ENCODE measurements at regions not wholly inside any gene's neighbourhood (a gene's known extent, or its start where the extent isn't known, plus 50 kb on each side); places are given as distances from the start of the nearest gene placed in this dataset.

DNA sequence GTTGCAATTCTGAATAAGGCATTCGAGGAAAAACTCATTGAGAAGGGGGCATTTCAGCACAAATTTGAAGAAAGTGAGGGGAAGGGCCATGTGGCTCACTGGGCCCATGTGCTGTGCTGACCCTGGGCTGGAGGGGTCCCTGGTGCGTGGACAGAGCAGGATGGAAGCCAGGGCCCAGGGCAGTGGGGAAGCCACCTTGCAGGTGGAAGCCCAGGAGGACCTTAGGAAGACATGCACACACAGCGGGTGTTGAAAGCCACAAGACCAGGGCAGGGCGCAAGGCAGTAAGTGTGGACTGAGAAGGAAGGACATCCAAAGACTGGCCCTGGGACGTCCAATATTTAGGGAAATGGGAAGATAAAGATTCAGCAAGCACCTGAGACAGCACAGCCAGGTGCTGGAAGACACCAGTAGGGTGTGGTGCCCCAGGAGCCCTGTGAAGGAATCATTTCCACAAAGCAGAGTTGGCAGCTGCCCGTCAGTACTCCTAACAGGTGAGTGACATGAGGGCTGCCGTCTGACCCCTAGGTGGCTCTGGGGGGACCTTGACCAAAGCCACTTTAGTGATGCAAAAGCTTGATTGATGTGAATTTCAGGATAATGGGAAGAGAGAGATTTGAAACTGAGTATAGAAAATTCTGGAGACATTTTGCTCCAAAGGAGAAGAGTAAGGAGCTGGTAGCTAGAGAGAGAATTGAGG, 254.4 kb upstream of the EXOC2 start:
- TF ChIP-seq, protein P1, sequence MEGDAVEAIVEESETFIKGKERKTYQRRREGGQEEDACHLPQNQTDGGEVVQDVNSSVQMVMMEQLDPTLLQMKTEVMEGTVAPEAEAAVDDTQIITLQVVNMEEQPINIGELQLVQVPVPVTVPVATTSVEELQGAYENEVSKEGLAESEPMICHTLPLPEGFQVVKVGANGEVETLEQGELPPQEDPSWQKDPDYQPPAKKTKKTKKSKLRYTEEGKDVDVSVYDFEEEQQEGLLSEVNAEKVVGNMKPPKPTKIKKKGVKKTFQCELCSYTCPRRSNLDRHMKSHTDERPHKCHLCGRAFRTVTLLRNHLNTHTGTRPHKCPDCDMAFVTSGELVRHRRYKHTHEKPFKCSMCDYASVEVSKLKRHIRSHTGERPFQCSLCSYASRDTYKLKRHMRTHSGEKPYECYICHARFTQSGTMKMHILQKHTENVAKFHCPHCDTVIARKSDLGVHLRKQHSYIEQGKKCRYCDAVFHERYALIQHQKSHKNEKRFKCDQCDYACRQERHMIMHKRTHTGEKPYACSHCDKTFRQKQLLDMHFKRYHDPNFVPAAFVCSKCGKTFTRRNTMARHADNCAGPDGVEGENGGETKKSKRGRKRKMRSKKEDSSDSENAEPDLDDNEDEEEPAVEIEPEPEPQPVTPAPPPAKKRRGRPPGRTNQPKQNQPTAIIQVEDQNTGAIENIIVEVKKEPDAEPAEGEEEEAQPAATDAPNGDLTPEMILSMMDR (IDR thresholded peaks at IDR 0.05): no peak
- no peak for TF ChIP-seq ZBTB21 (CRISPR knock-in tag; IDR thresholded peaks at IDR 0.05; ENCODE audit: borderline replicate concordance)
- no peak for TF ChIP-seq CREM (CRISPR knock-in tag; IDR thresholded peaks at IDR 0.05)
- TF ChIP-seq NR2C2 (CRISPR knock-in tag; IDR thresholded peaks at IDR 0.05): no peak
- TF ChIP-seq, protein P2, sequence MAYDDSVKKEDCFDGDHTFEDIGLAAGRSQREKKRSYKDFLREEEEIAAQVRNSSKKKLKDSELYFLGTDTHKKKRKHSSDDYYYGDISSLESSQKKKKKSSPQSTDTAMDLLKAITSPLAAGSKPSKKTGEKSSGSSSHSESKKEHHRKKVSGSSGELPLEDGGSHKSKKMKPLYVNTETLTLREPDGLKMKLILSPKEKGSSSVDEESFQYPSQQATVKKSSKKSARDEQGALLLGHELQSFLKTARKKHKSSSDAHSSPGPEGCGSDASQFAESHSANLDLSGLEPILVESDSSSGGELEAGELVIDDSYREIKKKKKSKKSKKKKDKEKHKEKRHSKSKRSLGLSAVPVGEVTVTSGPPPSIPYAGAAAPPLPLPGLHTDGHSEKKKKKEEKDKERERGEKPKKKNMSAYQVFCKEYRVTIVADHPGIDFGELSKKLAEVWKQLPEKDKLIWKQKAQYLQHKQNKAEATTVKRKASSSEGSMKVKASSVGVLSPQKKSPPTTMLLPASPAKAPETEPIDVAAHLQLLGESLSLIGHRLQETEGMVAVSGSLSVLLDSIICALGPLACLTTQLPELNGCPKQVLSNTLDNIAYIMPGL (CRISPR knock-in tag; IDR thresholded peaks at IDR 0.05): no peak
- no peak for TF ChIP-seq ELF4 (CRISPR knock-in tag; IDR thresholded peaks at IDR 0.05; ENCODE audit: low read depth)
- TF ChIP-seq NFYB (CRISPR knock-in tag; conservative IDR thresholded peaks at IDR 0.05; ENCODE audit: low read depth): no peak
- TF ChIP-seq, protein P3, sequence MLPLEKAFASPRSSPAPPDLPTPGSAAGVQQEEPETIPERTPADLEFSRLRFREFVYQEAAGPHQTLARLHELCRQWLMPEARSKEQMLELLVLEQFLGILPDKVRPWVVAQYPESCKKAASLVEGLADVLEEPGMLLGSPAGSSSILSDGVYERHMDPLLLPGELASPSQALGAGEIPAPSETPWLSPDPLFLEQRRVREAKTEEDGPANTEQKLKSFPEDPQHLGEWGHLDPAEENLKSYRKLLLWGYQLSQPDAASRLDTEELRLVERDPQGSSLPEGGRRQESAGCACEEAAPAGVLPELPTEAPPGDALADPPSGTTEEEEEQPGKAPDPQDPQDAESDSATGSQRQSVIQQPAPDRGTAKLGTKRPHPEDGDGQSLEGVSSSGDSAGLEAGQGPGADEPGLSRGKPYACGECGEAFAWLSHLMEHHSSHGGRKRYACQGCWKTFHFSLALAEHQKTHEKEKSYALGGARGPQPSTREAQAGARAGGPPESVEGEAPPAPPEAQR (CRISPR knock-in tag; IDR thresholded peaks at IDR 0.05): no peak
